Transverse colon (tissue), 4 donors: ENCODE measurements at regions not wholly inside any gene's neighbourhood (a gene's known extent, or its start where the extent isn't known, plus 50 kb on each side); places are given as distances from the start of the nearest gene placed in this dataset.

Experiments used
- DNase-seq: peaks from one replicate; pipeline ENCODE4 v3.0.0-alpha.2; 2019
- H3K27ac ChIP-seq, 4 donors: fragments of 200-600 bp; sonication (generic); 2 replicates each; pipeline ENCODE4 v1.5.1; 2016 to 2018; ENCODE audit warnings: inconsistent platforms in 4 of 4
- H3K27me3 ChIP-seq: fragments of 200-600 bp; sonication (generic); 2 replicates; pipeline ENCODE4 v1.5.1; 2017; ENCODE audit warnings: inconsistent platforms
- H3K36me3 ChIP-seq, 4 donors: fragments of 200-600 bp; sonication (generic); 2 replicates each; pipeline ENCODE4 v1.5.1; 2017 to 2019; ENCODE audit warnings: inconsistent platforms in 4 of 4
- H3K4me1 ChIP-seq, 4 donors: fragments of 200-600 bp; sonication (generic); 2 replicates each; pipeline ENCODE4 v1.5.1; 2017 to 2020; ENCODE audit warnings: inconsistent platforms in 4 of 4
- H3K4me3 ChIP-seq, 4 donors: fragments of 200-600 bp; sonication (generic); 1 replicate in 1 of 4; 2 replicates in 3 of 4; pipeline versions ENCODE4 v1.5.1 to v1.6.1; 2017 to 2019; ENCODE audit warnings: inconsistent platforms in 4 of 4
- H3K9me3 ChIP-seq, 2 donors: fragments of 200-600 bp; sonication (generic); 2 replicates each; pipeline ENCODE4 v1.5.1; 2017 to 2019; ENCODE audit warnings: inconsistent platforms in 2 of 2
- CTCF ChIP-seq, 5 experiments: fragments of 200-600 bp in 3 of 5; fragments of 450-650 bp in 2 of 5; sonication (generic) in 3 of 5; IDR thresholded peaks; 1 replicate in 2 of 5; 2 replicates in 3 of 5; pipeline ENCODE4 v1.5.1; 2016 to 2017; ENCODE audit warnings: antibody characterized with exemption in 5 of 5, inconsistent platforms in 3 of 5, mild to moderate bottlenecking in 2 of 5, moderate library complexity in 1 of 5
- EP300 ChIP-seq: sonication (generic); formaldehyde crosslinking; IDR thresholded peaks from one replicate; pipeline ENCODE4 v1.6.1; 2017; ENCODE audit warnings: antibody characterized with exemption, low read depth
- POLR2A ChIP-seq: fragments of 450-650 bp; IDR thresholded peaks from one replicate; pipeline ENCODE4 v1.6.1; 2016; ENCODE audit warnings: antibody characterized with exemption, mild to moderate bottlenecking, moderate library complexity
- POLR2AphosphoS5 ChIP-seq, 3 donors: sonication (generic); formaldehyde crosslinking; IDR thresholded peaks; one replicate each; pipeline ENCODE4 v1.6.1; 2016; ENCODE audit warnings: antibody characterized with exemption in 3 of 3
- WGBS, 2 donors: methylation state at CpG; one replicate each; pipeline ENCODE4 v1.1.5; 2018; ENCODE audit warnings: low coverage in 1 of 2; 5-methylcytosine and 5-hydroxymethylcytosine counted together
- in situ Hi-C, 4 donors: fragments of 200-750 bp; cut with MboI; loops; one replicate each; pipeline versions ENCODE4 v1.15.0 to v1.15.1; 2017; ENCODE audit warnings: low sequenced_read_pairs in 3 of 4, low pct_ligation_motif_present in 1 of 4, low pct_unique_long_range_greater_than_20kb in 1 of 4
- intact Hi-C: fragments of 100-400 bp; cut with DNase I; formaldehyde crosslinking; loops from one replicate; pipeline ENCODE4 v1.15.1; 2023; ENCODE audit warnings: low total_unique reads

GRCh38 chr3:5678844-5679243 lies 491.3 kb downstream of the EDEM1 start:
- H3K27me3 ChIP-seq, result no peaks in the 10 kb centered on the region
- H3K4me3 ChIP-seq, result no peak overlapping the region
- in situ Hi-C loops, result no loop called here
- H3K9me3 ChIP-seq, result peaks cover 0 to 3% of the 10 kb centered on the region in 2 donors
- DNase-seq, result no peak
- H3K27ac ChIP-seq, result no peak overlapping the region
- no peak for TF ChIP-seq POLR2AphosphoS5 (IDR thresholded peaks at IDR 0.05)
- TF ChIP-seq EP300, result no peak
- TF ChIP-seq CTCF (IDR thresholded peaks at IDR 0.05), result no peak
- TF ChIP-seq POLR2A, result no peak
- no peaks in the 10 kb centered on the region for H3K36me3 ChIP-seq
- no peaks in the 10 kb centered on the region for H3K4me1 ChIP-seq
- intact Hi-C loops, result no loop called here
- 89 to 90% methylated on average over 5 of the region's 5 CpGs for WGBS, 2 donors

- in situ Hi-C loops (no loop called here), intact Hi-C loops (no loop called here)
- no peak overlapping the region for H3K4me3 ChIP-seq
- H3K36me3 ChIP-seq, result no peaks in the 10 kb centered on the region
- 73% methylated on average over 3 of the region's 3 CpGs; no CpG with 5 or more reads in 1 of the 2 donors for WGBS, 2 donors
- H3K27me3 ChIP-seq, result no peaks in the 10 kb centered on the region
- TF ChIP-seq CTCF (IDR thresholded peaks at IDR 0.05) (no peak), EP300 (no peak), POLR2AphosphoS5 (IDR thresholded peaks at IDR 0.05) (no peak), POLR2A (no peak)
- no peak overlapping the region for H3K27ac ChIP-seq
- H3K4me1 ChIP-seq, result no peaks in the 10 kb centered on the region
- peaks cover 0 to 8% of the 10 kb centered on the region in 2 donors for H3K9me3 ChIP-seq
- DNase-seq, result no peak
Observed at GRCh38 chr3:5687230-5687629, 499.7 kb downstream of the EDEM1 start.

- Histone ChIP-seq H3K27ac (no peak overlapping the region), H3K27me3 (no peaks in the 10 kb centered on the region), H3K36me3 (no peaks in the 10 kb centered on the region), H3K9me3 (peaks cover 0 to 8% of the 10 kb centered on the region in 2 donors), H3K4me3 (no peak overlapping the region), H3K4me1 (no peaks in the 10 kb centered on the region)
- intact Hi-C loops, result no loop called here
- in situ Hi-C loops, result no loop called here
- TF ChIP-seq EP300 (no peak), CTCF (IDR thresholded peaks at IDR 0.05) (no peak), POLR2A (no peak), POLR2AphosphoS5 (IDR thresholded peaks at IDR 0.05) (no peak)
- DNase-seq, result no peak
Observed at GRCh38 chr3:5690490-5690889, 503.0 kb downstream of the EDEM1 start.

GRCh38 chr3:5690904-5691532 lies 503.5 kb downstream of the EDEM1 start:
- intact Hi-C loops, result no loop called here
- Histone ChIP-seq H3K9me3 (peaks cover 0 to 8% of the 10 kb centered on the region in 2 donors), H3K4me3 (no peak overlapping the region), H3K36me3 (no peaks in the 10 kb centered on the region), H3K4me1 (no peaks in the 10 kb centered on the region), H3K27ac (no peak overlapping the region), H3K27me3 (no peaks in the 10 kb centered on the region)
- DNase-seq, result no peak
- 85 to 100% methylated on average over 2 to 3 of the region's 3 CpGs for WGBS, 2 donors
- no peak for TF ChIP-seq POLR2A
- in situ Hi-C loops, result no loop called here

GRCh38 chr3:5692446-5692845 lies 504.9 kb downstream of the EDEM1 start:
- no peaks in the 10 kb centered on the region for H3K36me3 ChIP-seq
- TF ChIP-seq CTCF (IDR thresholded peaks at IDR 0.05), result no peak
- no peak for TF ChIP-seq EP300
- TF ChIP-seq POLR2A, result no peak
- TF ChIP-seq POLR2AphosphoS5 (IDR thresholded peaks at IDR 0.05), result no peak
- H3K27me3 ChIP-seq, result no peaks in the 10 kb centered on the region
- WGBS, 2 donors, result 80 to 88% methylated on average over 1 to 7 of the region's 7 CpGs
- H3K27ac ChIP-seq, result no peak overlapping the region
- peaks cover 0 to 8% of the 10 kb centered on the region in 2 donors for H3K9me3 ChIP-seq
- intact Hi-C loops, result no loop called here
- H3K4me1 ChIP-seq, result no peaks in the 10 kb centered on the region
- DNase-seq, result no peak
- in situ Hi-C loops, result no loop called here
- no peak overlapping the region for H3K4me3 ChIP-seq
